ENCODE measurements at regions not wholly inside any gene's neighbourhood (a gene's known extent, or its start where the extent isn't known, plus 50 kb on each side); places are given as distances from the start of the nearest gene placed in this dataset.

- H3K27ac ChIP-seq, result no peak overlapping the region
- no peak for TF ChIP-seq ZFX (IDR thresholded peaks at IDR 0.05; ENCODE audit: borderline replicate concordance)
These were observed 601.5 kb downstream of the IRX1 start for GRCh38 chr5:4197151-4197550.

- TF ChIP-seq CTCF (IDR thresholded peaks at IDR 0.05) (no peak), ZFX (IDR thresholded peaks at IDR 0.05; ENCODE audit: borderline replicate concordance) (no peak)
- H3K27ac ChIP-seq, result no peak overlapping the region
These were observed 602.8 kb downstream of the IRX1 start for GRCh38 chr5:4198461-4198860.

GRCh38 chr5:4199049-4199841 is 603.6 kb downstream of the IRX1 start:
- no peak overlapping the region for H3K27ac ChIP-seq
- TF ChIP-seq CTCF (IDR thresholded peaks at IDR 0.05) (no peak), ZFX (IDR thresholded peaks at IDR 0.05; ENCODE audit: borderline replicate concordance) (no peak)

- H3K27ac ChIP-seq, result no peak overlapping the region
- TF ChIP-seq ZFX (IDR thresholded peaks at IDR 0.05; ENCODE audit: borderline replicate concordance) (no peak), CTCF (IDR thresholded peaks at IDR 0.05) (no peak)
These were observed 607.5 kb downstream of the IRX1 start for GRCh38 chr5:4203146-4203545.

- no peak overlapping the region for H3K27ac ChIP-seq
- TF ChIP-seq CTCF (IDR thresholded peaks at IDR 0.05), result no peak
These were observed 608.9 kb downstream of the IRX1 start for GRCh38 chr5:4204276-4205141.

- TF ChIP-seq CTCF (IDR thresholded peaks at IDR 0.05) (no peak), ZFX (IDR thresholded peaks at IDR 0.05; ENCODE audit: borderline replicate concordance) (no peak)
These were observed 609.8 kb downstream of the IRX1 start for GRCh38 chr5:4205398-4205797.

GRCh38 chr5:4206127-4206526 is 610.5 kb downstream of the IRX1 start:
- no peak overlapping the region for H3K27ac ChIP-seq
- TF ChIP-seq CTCF (IDR thresholded peaks at IDR 0.05) (no peak), ZFX (IDR thresholded peaks at IDR 0.05; ENCODE audit: borderline replicate concordance) (no peak)

More at GRCh38 chr5:4205398-4205797, 609.8 kb downstream of the IRX1 start:
- no peak overlapping the region for H3K27ac ChIP-seq

Data from 22Rv1 (cell line).